Erythroblast (primary cell): ENCODE measurements at regions not wholly inside any gene's neighbourhood (a gene's known extent, or its start where the extent isn't known, plus 50 kb on each side); places are given as distances from the start of the nearest gene placed in this dataset.
"Not testable (repeated sequence)": the region's sequence is repeated elsewhere in the genome, so short reads cannot be mapped to it uniquely, and the experiment has no call there.

Source experiments
- DNase-seq, 2 experiments: peaks; one replicate each; lab custom pipeline; 2025; lab: John Stamatoyannopoulos, UW
- GATA1 ChIP-seq: IDR thresholded peaks from 2 replicates; pipeline ENCODE4 v1.6.1; 2011; ENCODE audit warnings: low read depth, mild to moderate bottlenecking, control low read depth, low read length, moderate library complexity
- POLR2A ChIP-seq: IDR thresholded peaks from 2 replicates; pipeline ENCODE4 v1.6.1; 2011; ENCODE audit warnings: mild to moderate bottlenecking, low read length

DNA sequence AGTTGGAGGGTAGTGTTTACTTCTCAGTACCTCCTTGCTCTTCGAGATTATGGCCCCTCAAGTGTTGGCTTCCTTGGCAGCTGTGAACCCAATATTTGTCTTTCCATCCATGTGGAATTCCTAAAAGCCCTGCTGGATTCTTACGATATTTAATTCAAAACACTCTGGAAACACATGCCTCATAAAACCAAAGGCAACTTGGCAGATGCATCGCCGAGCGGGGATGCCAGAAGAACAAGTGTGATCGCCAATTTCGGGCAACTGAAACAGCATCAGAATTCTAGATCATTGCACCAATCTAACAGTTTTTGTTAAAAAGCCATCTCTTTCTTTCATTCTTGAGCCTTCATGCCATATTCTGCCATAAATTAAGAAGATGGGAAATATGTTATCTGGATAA lies 934.4 kb downstream of the AACS start:
- no peak for DNase-seq
- TF ChIP-seq POLR2A (no peak), GATA1 (no peak)

DNA sequence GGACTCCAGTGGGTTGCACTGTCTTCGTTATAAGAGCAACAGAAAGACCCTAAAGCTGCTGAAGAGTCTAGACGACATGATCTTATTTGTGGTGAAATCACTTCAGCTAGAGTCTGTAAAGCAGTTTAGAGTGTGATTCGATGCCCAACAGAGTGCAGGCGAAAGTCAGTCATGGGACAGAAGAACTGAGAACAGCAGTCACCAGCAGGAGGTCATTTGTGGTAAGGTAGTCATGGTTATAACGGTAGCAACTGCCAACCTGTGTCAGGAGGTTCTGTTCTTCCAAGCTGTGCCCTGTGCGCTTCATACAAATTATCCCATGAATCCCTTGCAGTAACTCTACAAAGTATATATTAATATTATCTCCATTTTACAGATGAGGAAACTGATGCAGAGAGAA lies 954.1 kb downstream of the AACS start:
- TF ChIP-seq GATA1 (no peak), POLR2A (no peak)
- no peak for DNase-seq

DNA sequence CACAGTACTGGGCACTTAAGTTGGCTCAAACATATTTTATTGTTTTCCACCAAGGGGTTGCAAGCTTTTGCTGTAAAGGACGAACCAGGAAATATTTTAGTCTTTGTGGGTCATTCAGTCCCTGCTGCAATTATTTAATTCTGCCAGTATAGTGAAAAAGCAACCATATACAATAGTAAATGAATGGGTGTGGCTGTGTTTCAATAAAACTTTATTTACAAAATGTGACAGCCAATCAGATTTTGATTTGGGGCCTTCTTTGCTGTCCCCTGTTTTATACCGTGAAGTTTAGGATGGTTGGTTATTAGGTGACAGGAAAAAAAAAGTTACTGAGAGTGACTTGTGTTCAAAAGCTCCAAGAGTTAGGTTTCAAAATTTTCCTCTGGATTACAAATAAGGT lies 956.4 kb downstream of the AACS start:
- DNase-seq = no peak
- TF ChIP-seq POLR2A (no peak), GATA1 (no peak)

DNA sequence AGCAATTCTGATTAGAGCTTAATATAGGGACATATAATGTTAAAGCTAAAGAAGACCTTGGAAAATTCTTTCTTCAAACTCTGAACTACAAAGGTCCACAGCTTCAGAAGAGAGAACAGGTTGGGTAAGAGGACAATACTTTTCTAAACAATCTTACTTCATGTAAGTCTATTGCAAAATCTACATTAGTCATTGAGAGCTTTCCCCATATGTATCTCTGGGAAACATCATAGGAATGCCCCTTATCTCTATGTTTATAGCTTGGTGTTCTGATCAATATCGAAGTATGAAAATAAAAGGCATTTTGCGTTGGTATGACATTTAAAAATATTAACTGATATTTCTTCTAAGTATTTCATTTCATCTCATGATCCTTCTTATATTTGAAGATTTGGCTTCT lies 962.6 kb downstream of the AACS start:
- DNase-seq = no peak
- TF ChIP-seq GATA1 (no peak), POLR2A (no peak)

DNA sequence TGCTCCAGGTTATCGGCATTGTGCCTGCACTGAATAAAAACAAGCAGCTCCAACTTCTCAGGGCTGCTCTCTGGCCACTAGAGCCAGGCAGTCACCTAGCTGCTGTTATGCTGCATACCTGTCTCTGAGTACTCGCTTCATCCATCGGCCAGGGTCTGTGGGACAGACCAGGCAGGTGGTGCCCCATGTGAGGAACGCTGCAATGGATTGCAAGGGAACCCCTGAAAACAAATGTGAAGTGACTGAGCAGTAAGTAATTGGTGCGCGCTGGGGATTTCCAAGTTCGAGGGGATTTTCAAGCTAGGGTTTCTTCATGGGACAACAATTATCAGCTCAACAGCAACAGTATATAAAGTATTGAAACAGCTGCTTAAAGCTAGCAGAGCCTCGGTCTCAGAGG lies 965.3 kb downstream of the AACS start:
- TF ChIP-seq GATA1 (no peak), POLR2A (no peak)
- DNase-seq = no peak

DNA sequence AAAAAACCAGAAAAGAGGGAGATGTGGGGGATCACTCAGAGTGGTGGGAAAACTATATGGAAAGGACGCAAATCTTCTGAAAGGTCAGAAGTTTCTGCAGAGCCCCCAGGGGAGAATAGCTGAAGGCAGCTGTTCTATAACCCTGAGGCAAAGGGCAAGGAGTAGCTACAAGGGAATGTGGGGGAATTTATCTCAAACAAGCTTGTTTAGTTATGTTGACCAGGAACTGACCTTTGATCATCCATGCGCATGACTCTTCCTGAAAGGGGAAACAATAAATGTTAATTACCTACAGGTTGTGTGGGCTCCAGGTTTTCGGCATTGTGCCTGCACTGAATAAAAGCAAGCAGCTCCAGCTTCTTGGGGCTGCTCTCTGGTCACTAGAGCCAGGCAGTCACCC lies 968.5 kb downstream of the AACS start:
- DNase-seq = no peak
- no peak for TF ChIP-seq POLR2A
- TF ChIP-seq GATA1 = no peak

DNA sequence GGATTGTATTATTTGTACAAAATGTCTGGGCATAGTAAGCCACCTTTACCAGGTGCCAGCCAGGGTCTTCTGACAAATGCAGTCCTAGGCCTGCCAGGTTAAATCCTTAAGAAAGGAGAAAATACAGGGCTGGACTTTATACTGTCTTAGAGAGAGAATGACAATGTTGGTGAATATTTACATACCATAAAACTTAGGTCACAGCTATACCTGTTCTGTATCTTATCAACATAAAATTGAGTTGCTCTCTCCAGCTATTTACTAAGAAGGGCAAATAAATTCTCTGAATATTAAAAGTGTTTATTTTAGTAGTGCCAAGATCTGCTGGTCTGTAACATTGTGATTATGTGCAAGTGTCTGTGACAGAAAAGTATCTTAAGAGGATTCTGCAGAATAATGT lies 971.1 kb downstream of the AACS start:
- DNase-seq = no peak
- TF ChIP-seq POLR2A (no peak), GATA1 (no peak)

DNA sequence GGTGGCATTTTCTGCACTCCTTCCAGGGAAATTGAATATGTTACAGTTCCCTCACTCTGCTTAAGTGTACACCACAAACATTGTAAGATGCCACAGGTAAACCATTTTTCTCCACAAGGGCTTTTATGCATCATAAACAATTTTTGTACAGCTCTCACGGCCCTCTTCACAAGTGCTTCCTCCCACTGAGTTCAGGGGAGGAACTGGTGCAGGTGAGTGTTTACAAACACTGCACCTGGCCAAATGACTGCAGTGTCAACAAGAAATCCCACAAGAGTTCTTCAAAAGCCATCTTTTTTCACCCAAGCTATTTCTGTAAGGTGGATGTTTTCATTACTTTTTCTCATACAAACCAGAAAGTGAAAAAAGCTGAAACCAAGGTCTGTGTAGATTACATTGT lies 973.2 kb downstream of the AACS start:
- DNase-seq = no peak
- TF ChIP-seq GATA1 (no peak), POLR2A (no peak)

DNA sequence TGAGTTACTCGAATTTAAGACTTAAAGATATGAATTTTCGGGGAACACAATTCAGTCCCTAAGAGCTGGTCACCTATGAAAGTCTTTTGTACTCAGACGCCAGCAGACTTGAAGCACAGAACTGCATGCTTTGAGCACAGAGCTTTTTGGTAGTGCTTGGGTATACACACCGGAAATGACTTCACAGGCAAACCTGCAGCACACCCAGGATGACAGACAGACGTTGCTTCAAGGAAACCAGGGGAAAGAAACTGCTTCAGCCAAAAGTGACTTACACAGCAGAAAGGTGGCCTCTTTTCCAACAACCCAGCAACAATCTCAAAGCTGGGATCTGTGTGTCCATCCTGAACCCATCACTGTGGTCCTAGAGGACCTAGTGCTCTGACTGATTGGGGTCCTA lies 975.1 kb downstream of the AACS start:
- TF ChIP-seq POLR2A = no peak
- no peak for TF ChIP-seq GATA1
- DNase-seq = no peak

DNA sequence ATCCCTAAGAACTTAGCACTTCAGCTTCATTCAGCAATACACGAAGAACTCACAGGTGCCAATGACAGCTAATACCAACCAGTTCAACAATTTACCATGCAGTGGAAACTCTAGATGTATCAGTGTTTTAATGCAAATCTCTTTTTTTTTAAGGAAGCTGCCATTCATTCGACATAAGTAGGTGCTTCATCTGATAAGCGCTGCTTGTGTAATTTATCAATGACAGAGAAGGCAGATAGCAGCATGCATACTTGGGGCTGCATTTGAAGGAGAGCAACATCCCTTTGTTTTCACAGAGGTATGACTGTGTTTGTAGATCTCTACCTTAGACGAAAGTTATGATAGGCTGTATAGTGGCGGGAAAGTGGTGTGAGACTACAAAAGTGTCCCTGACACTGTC lies 977.1 kb downstream of the AACS start:
- no peak for DNase-seq
- no peak for TF ChIP-seq POLR2A
- TF ChIP-seq GATA1 = no peak

DNA sequence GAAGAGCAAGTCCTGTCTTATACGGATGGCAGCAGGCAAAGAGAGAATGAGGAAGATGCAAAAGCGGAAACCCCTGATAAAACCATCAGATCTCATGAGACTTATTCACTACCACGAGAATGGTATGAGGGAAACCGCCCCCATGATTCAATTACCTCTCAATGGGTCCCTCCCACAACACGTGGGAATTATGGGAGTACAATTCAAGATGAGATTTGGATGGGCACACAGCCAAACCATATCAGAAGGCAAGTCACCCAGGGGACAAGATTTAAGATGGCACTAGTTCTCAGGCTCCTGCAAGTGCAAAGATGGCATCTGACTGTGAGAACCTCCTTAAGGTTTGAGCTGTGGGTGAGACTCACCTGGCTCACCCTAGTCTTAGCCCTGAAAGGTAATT lies 984.3 kb downstream of the AACS start:
- DNase-seq = not testable (repeated sequence)

DNA sequence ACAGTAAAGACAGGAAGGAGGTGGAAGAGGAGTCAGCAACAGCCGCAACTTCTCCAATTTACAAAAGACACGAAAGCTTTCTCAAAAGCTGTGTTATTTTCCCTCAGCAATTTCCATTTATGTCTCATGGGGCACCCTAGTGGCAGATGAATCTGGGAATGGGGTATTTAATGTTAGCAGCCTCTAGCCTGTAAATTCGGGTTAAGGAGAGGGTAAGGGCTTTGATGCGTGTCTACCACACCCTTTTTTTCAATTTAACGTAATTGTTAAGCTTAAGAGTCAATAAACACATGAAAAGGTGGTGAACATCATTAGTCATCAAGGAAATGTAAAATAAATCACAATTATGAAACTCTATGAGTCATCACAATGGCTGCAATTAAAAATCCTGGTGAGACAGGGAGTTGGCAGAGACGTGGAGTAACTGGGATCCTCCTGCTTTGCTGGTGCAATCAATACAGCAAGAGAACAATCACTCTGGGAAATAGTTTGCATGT lies 986.4 kb downstream of the AACS start:
- DNase-seq = no peak
- TF ChIP-seq GATA1 (no peak), POLR2A (no peak)

DNA sequence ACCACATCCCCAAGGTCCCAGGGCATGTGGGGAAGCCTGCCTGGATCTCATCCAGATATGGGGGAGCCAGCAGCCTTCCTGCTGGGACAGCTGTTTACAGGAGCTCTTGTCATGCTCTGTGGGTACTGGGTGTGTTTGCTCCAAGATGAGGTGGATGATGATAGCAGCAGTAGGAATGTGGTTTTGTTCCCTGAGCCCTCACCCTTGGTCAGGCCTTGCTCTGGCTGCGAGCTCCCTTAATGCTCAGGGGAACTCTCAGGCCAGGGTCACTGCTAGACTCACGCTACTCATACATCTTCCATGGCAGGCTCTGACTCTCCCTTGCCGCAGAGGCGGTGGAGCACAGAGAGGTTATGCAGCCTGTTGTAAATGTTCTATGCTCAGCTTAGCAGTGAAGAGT lies 990.3 kb downstream of the AACS start:
- no peak for DNase-seq
- TF ChIP-seq GATA1 = no peak
- no peak for TF ChIP-seq POLR2A

DNA sequence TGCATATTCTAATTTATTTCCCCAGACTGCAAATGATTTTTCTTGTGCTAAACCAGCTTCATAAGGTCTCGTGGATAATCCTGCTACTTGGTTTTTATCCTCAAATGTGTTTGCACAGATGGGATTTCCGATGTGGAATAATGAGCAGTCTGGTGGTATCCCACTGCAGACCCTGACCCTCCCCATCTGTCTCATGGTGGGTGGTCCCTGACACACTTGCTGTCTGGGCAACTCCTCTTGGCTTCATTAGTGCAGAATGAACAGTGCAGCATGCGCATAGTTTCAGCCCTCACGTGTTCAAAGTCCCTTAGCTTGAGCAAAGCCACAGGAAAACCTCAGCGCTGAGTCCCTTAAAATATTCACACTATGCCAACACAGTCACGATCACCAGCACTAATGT lies 996.5 kb downstream of the AACS start:
- no peak for DNase-seq

DNA sequence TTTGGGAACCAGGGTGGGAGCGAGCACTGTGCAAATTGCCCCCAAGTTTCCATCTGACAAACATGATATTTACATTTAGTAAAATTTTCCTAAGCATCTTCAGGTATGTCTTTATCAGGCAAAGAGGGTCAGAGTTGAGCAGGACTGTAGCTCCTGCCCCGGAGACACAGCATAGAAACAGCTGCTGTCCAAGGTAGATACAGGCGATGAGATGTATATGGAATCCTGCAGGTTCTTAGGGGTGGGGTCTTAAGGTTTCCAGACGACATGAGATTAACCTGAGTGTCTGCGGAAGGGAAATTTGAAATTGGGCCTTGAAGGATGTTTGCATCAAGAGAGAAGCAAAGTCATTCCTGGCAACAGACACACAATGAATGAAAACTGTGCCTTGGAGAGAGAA lies 998.8 kb downstream of the AACS start:
- TF ChIP-seq GATA1 (no peak), POLR2A (no peak)
- no peak for DNase-seq

More for the DNA sequence above, 996.5 kb downstream of the AACS start:
- no peak for TF ChIP-seq GATA1

DNA sequence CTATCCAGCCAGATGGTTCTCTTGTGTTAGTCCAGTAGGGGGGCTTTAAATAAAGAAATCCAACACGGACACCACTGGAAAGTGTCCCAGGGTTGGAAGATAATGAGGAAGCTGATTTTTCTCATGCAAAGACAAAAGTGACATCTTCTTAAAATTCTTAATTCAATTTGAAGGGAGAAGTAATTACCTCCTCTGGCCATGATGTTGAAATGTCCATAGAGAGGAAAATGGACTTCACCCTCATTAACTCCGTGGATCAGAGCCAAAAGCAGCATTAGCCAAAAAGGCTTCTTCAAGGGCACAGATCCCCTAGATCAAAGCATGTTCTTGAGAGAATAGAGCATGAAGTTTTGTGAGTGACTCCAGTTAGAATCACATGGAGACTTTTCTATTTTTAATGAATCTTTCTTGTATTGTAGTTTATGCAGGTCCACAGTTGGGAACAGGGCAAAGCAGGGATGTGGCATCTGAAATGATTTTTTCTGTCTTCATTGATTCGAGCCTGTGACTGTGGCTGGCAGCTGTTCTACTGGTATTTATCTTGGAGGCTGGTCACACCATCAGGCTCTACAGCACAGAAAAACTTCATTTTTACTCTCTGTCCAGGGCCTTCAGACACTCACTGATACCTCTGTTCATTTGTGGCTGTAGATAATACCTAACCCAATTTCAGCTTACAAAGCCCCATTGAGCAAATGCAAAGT lies 1002.5 kb downstream of the AACS start:
- no peak for TF ChIP-seq POLR2A
- no peak for TF ChIP-seq GATA1
- no peak for DNase-seq
